ENCODE measurements at regions not wholly inside any gene's neighbourhood (a gene's known extent, or its start where the extent isn't known, plus 50 kb on each side); places are given as distances from the start of the nearest gene placed in this dataset.

- TF ChIP-seq CTCF (IDR thresholded peaks at IDR 0.05 in 2 of 3, conservative IDR thresholded peaks at IDR 0.05 in 1 of 3; ENCODE audit: control insufficient read depth in 2 of 3, extremely low read depth in 1 of 3, insufficient read depth in 1 of 3, low read depth in 3 of 3, low read length in 3 of 3) (no peak), PAX8 (IDR thresholded peaks at IDR 0.05) (no peak), SIX5 (IDR thresholded peaks at IDR 0.05; ENCODE audit: low read depth, low read length, severe bottlenecking) (no peak)
These were observed 609.0 kb upstream of the FZD8 start (continued) for GRCh38 chr10:36251068-36251467.

DNA sequence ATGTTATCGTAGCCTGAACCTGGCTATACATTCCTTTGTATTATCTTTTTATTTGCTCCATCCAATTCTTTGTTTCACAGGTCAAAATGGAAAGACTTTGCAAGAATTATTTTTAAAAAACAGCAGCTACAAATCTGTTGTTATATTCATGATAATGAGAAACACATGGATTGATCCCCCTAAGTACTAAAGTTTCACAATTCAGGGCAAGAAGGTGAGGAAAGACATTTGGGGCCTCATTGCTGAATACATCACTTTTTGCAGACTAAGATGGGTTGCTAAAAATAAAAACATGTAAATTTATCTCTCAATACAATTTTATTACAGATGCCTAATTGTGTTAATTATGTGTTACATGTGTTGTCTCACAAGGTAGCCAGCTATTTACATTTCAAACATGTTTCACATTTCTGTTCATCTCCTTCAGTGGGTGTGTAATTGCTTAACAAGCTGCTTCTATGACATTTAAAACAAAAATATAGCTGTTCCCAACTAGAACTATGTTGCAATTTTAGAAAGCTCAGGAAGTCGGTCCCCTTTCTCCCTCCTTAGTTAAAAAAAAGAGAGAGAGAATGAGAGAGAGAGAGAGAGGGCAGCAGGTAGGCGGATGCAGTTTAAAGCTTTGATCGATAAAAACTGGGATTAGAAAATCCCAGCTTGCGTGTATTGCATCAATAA is 606.3 kb upstream of the FZD8 start:
- no TSS peak for BruUV-seq (replicated peaks)
- H3K4me2 ChIP-seq (ENCODE audit: control insufficient read depth, insufficient read depth) = no peak overlapping the region
- no peaks in the 10 kb centered on the region for H3K79me2 ChIP-seq (ENCODE audit: control insufficient read depth, insufficient read depth, low read length)
- H3K9ac ChIP-seq (ENCODE audit: control insufficient read depth, insufficient read depth, low read length) = no peak overlapping the region
- no peak for ATAC-seq
- WGBS (ENCODE audit: insufficient coverage, insufficient replicate concordance, low lambda C conversion rate, missing lambda C conversion rate) = 25% methylated on average over 4 of the region's 5 CpGs
- TF ChIP-seq USF1 (IDR thresholded peaks at IDR 0.05; ENCODE audit: borderline replicate concordance, extremely low read length, insufficient read depth, low read depth, low read length) = no peak
- TF ChIP-seq NFYA (IDR thresholded peaks at IDR 0.05; ENCODE audit: borderline replicate concordance, low read depth, low read length) = no peak
- TF ChIP-seq ZNF687 (IDR thresholded peaks at IDR 0.05) = no peak
- RAD21 ChIA-PET (ENCODE audit: unreplicated experiment) = no interaction called here
- DNase-seq (ENCODE audit: low read depth, low spot score) = no peak
- intact Hi-C loops (cut with micrococcal nuclease; ENCODE audit: unreplicated experiment) (no loop called here), in situ Hi-C loops (cut with MboI) (no loop called here)
- CTCF ChIA-PET = interaction anchor here (0.6 to 1.5 kb wide), 2 partner anchors 12 to 1519 kb away, joined by 3 to 4 read pairs; no protein-coding TSS in a partner anchor
- H3K9me3 ChIP-seq (replicated peaks; ENCODE audit: control insufficient read depth, insufficient read depth, low read length) = no peaks in the 10 kb centered on the region
- no peaks in the 10 kb centered on the region for H3K36me3 ChIP-seq (ENCODE audit: control insufficient read depth in 2 of 2, insufficient read depth in 2 of 2, low read length in 1 of 2)
- no peaks in the 10 kb centered on the region for H3K4me1 ChIP-seq (ENCODE audit: control insufficient read depth, insufficient read depth, low read length)
- no peak overlapping the region for H2AFZ ChIP-seq (ENCODE audit: control insufficient read depth, low read depth, low read length)
- POLR2A ChIA-PET = no interaction called here
- no peak for FAIRE-seq
- SMC1A ChIA-PET (ENCODE audit: uncharacterized antibody, unreplicated experiment) = interaction anchor here (0.5 kb wide), 1 partner anchor 505 kb away, joined by 3 read pairs; no protein-coding TSS in a partner anchor
- no peak overlapping the region for H3K27ac ChIP-seq (ENCODE audit: control insufficient read depth, insufficient read depth)
- H4K20me1 ChIP-seq (ENCODE audit: control insufficient read depth, insufficient read depth) = no peaks in the 10 kb centered on the region
- no peak overlapping the region for H3K4me3 ChIP-seq
- no peaks in the 10 kb centered on the region for H3K27me3 ChIP-seq (replicated peaks in 1 of 2; ENCODE audit: control insufficient read depth in 2 of 2, insufficient read depth in 2 of 2, low read length in 1 of 2)
